GM18867 (cell line): ENCODE measurements at regions not wholly inside any gene's neighbourhood (a gene's known extent, or its start where the extent isn't known, plus 50 kb on each side); places are given as distances from the start of the nearest gene placed in this dataset.
"Not testable (repeated sequence)": the region's sequence is repeated elsewhere in the genome, so short reads cannot be mapped to it uniquely, and the experiment has no call there.

ENCODE experiments used
- ATAC-seq: cut with Tn5 transposase; IDR thresholded peaks from one replicate; pipeline ENCODE4 v1.9.1; 2021; ENCODE audit warnings: mild to moderate bottlenecking, moderate library complexity; ENCODE audit not compliant: unreplicated experiment

- no peak for ATAC-seq
Observed at GRCh38 chr18:21928925-21929324, 188.3 kb downstream of the MIB1 start.

- ATAC-seq = no peak
Observed at GRCh38 chr18:21930177-21930576, 189.6 kb downstream of the MIB1 start.

GRCh38 chr18:21933931-21934765 is 193.6 kb downstream of the MIB1 start:
- no peak for ATAC-seq

- ATAC-seq = no peak
Observed at GRCh38 chr18:21934766-21935015, 194.1 kb downstream of the MIB1 start.

- ATAC-seq = no peak
Observed at GRCh38 chr18:21943456-21943855, 202.9 kb downstream of the MIB1 start.

- ATAC-seq = no peak
Observed at GRCh38 chr18:21949326-21950015, 208.9 kb downstream of the MIB1 start.

GRCh38 chr18:21955757-21956652 is 213.4 kb upstream of the GATA6 start:
- peak; percentile 98 for ATAC-seq

GRCh38 chr18:21958263-21958662 is 211.1 kb upstream of the GATA6 start:
- ATAC-seq = no peak

GRCh38 chr18:21958707-21959450 is 210.5 kb upstream of the GATA6 start:
- no peak for ATAC-seq

- ATAC-seq = no peak
Observed at GRCh38 chr18:21960189-21960588, 209.2 kb upstream of the GATA6 start.

- no peak for ATAC-seq
Observed at GRCh38 chr18:21963336-21963735, 206.1 kb upstream of the GATA6 start.

GRCh38 chr18:21968338-21968737 is 201.1 kb upstream of the GATA6 start:
- no peak for ATAC-seq

GRCh38 chr18:21972281-21972680 is 197.1 kb upstream of the GATA6 start:
- ATAC-seq = no peak

GRCh38 chr18:21975954-21976353 is 193.4 kb upstream of the GATA6 start:
- ATAC-seq = not testable (repeated sequence)

GRCh38 chr18:21978546-21979170 is 190.7 kb upstream of the GATA6 start:
- no peak for ATAC-seq

- ATAC-seq = no peak
Observed at GRCh38 chr18:21979171-21979560, 190.2 kb upstream of the GATA6 start.

- no peak for ATAC-seq
Observed at GRCh38 chr18:21979759-21980158, 189.6 kb upstream of the GATA6 start.

- ATAC-seq = no peak
Observed at GRCh38 chr18:21980744-21981143, 188.6 kb upstream of the GATA6 start.

GRCh38 chr18:21981489-21981888 is 187.9 kb upstream of the GATA6 start:
- ATAC-seq = not testable (repeated sequence)

- ATAC-seq = no peak
Observed at GRCh38 chr18:21991081-21991534, 178.3 kb upstream of the GATA6 start.
